ENCODE measurements at regions not wholly inside any gene's neighbourhood (a gene's known extent, or its start where the extent isn't known, plus 50 kb on each side); places are given as distances from the start of the nearest gene placed in this dataset.
"Not testable (repeated sequence)": the region's sequence is repeated elsewhere in the genome, so short reads cannot be mapped to it uniquely, and the experiment has no call there.

- 0 out of 2 replicates have a peak, but pooled peaks have one; percentile 16 for TF ChIP-seq CTCF (conservative IDR thresholded peaks at IDR 0.05; ENCODE audit: low read depth, low read length)
- not testable (repeated sequence) for TF ChIP-seq EZH2 (IDR thresholded peaks at IDR 0.05; ENCODE audit: low read length, unreplicated experiment)
Measured at GRCh38 chr4:3984796-3985195, 218.6 kb downstream of the ADRA2C start.

Measured in PC-3 (cell line).